MG63 (cell line): ENCODE measurements at regions not wholly inside any gene's neighbourhood (a gene's known extent, or its start where the extent isn't known, plus 50 kb on each side); places are given as distances from the start of the nearest gene placed in this dataset.

Source experiments
- DNase-seq: peaks from one replicate; pipeline ENCODE4 v3.0.0-alpha.2; 2020
- H3K27me3 ChIP-seq: fragments of 250-450 bp; sonication (Bioruptor Pico); 2 replicates; pipeline ENCODE4 v1.5.1; 2020; ENCODE audit warnings: mild to moderate bottlenecking, moderate library complexity
- H3K36me3 ChIP-seq: fragments of 250-450 bp; sonication (Bioruptor Pico); 2 replicates; pipeline ENCODE4 v1.5.1; 2020; ENCODE audit warnings: mild to moderate bottlenecking, moderate library complexity
- H3K4me3 ChIP-seq: fragments of 250-450 bp; sonication (Bioruptor Pico); 2 replicates; pipeline ENCODE4 v1.5.1; 2020; ENCODE audit warnings: mild to moderate bottlenecking, moderate library complexity
- H3K9me3 ChIP-seq: fragments of 250-450 bp; sonication (Bioruptor Pico); 2 replicates; pipeline ENCODE4 v1.5.1; 2020; ENCODE audit warnings: mild to moderate bottlenecking, moderate library complexity

GRCh38 chr3:170637306-170637705, 51.4 kb upstream of the SLC7A14 start:
- no peaks in the 10 kb centered on the region for H3K36me3 ChIP-seq
- H3K27me3 ChIP-seq = no peaks in the 10 kb centered on the region
- no peak overlapping the region for H3K4me3 ChIP-seq
- H3K9me3 ChIP-seq = no peaks in the 10 kb centered on the region
- DNase-seq = no peak

GRCh38 chr3:170636400-170636973, 50.6 kb upstream of the SLC7A14 start:
- H3K4me3 ChIP-seq = no peak overlapping the region
- H3K27me3 ChIP-seq = no peaks in the 10 kb centered on the region
- no peaks in the 10 kb centered on the region for H3K36me3 ChIP-seq
- no peaks in the 10 kb centered on the region for H3K9me3 ChIP-seq
- DNase-seq = no peak
